Stimulated activated CD4-positive, alpha-beta T cell treated with anti-CD3 and anti-CD28 coated beads, Interleukin-1b, Interleukin-23, amount 100 ng/mL, for 1 hour (primary cell): ENCODE measurements at regions not wholly inside any gene's neighbourhood (a gene's known extent, or its start where the extent isn't known, plus 50 kb on each side); places are given as distances from the start of the nearest gene placed in this dataset.
"Not testable (repeated sequence)": the region's sequence is repeated elsewhere in the genome, so short reads cannot be mapped to it uniquely, and the experiment has no call there.

ENCODE experiments used
- DNase-seq, 2 donors: peaks; one replicate each; pipeline ENCODE4 v3.0.0-alpha.2; 2020; ENCODE audit warnings: low read depth in 2 of 2

DNA sequence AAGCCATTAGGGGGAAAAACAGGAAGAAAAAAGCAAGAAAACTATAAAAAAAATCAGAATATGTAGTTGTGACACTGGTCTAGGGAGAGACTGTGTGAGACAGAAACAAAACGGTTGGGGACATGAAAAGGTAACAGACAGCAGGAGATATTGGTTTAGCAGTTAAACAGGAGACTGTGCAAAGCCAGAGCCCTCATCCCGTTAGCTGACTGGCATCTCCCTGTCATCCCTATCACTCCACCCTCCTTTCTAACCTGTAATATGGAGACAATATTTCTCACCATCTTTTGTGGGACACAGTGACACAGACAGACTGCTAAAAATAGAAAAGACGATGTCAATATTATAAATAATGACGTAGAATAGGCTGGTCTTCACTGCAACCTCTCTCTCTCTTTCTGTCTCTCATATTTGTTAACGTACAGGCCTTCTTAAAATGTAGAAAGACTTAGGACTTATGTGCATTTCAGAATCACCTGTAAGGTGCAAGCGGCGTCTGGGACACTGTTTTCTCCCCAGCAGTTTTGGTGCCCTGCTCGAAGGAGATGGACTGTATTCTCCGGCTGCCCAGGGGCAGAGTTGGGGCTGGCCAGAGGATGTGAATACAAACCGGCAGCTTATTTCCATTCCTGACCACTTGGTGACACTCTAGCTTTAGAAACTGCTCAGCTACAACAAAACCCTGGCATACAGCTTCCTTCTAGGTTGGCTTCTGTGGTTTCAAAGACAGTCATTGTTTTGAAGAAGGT lies 190.6 kb downstream of the MAT2B start:
- no peak for DNase-seq

DNA sequence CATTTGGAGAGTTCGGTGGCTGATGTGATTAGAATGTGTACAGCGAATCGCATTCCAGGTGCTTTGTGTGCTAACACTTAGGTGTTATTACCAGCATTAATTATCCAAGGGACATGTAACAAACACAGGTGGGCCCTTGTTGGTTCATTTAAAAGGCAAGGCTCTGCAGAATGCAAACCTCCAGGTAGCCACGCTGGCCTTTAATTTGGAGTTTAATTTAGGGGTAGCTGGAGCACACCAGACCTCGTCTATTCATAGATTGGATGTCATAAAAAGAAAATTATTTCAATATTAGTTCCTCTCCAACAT lies 191.1 kb downstream of the MAT2B start:
- no peak for DNase-seq

DNA sequence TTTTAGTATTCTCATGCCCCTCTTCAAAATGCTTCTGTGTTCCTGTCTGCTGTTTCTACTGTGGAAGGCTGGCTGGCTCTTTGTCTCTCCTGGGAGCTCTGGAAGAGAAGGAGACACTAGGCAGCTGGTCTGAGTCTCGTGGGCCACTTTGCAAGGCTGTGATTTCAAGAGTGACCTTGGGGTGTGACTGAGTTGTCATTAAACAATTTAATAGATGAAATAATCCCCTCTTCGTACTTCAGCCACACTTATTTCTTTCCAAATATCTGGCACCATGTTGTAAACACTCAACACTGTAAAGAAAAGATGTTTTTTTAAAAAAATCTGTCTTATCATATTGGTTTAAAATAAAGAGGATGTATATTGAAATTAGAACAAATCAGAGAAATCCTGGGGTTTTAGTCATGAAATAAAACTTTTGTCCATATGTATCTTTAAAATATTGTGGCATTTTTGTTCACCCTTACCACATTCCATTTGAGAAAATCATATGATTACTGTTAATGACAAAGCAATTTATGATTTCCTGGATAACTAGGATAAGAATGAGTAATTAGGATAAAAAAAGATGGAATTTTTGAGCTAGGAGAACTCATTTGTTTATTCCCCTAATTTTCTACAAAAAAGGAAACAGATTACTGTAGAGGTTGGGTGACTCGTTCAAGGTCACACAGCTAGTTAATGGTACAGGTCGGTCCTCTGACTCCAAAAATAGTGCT lies 200.8 kb downstream of the MAT2B start:
- DNase-seq, result no peak

DNA sequence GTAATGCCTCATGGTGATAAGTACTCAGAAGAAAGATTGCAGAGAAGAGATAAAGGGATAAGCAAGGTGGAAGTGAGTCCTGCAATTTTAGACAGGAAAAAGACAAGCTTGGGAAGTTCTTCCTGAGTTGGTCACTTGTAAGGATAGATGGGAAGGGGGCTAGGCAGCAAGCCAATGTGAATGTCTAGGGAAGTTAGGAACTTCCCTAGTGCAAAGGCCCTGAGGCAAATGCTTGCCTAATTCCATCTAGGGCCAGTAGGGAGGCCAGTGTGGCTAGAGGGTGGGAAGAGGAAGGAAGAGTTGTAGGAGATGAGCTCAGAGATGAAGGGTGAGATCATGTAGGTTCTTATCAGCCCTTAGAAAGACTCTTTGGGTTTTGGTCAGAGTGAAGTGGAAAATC lies 206.6 kb downstream of the MAT2B start:
- no peak for DNase-seq

DNA sequence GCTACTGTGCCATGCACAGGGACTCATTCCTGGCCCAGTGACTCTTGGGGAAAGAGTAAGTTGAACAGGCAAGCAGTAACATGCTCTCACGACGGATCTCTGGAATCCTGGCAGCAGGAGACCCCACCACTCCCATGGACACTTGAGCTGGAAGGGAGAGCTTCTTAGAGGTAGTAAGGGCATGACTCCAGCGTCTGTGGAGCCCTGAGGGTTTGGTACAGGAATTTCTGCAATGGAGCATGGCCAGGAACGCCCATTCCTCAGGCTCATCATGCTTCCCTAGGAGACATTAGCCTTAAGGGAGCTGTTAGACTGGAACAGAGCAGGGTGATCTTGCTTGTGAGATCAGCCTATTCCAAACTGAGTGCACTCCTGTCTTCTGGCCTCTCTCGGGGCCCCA lies 212.9 kb downstream of the MAT2B start:
- DNase-seq, result no peak

DNA sequence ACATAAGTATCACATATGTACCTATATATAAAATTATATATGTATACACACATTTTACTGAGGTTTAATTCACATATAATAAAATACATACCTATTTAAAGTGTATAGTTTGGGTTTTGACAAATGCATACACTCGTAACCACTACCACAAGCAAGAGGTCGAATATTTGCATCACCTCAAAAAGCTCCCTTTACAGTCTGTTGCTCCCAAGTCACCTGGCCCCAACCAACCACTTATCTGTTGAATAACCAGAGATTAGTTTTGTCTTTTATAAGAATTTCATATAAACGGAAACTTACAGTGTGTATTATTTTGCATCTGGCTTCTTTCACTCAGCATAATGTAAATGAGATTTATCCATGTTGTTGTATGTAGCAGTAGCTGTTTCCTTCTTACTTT lies 218.9 kb downstream of the MAT2B start:
- DNase-seq, result no peak

DNA sequence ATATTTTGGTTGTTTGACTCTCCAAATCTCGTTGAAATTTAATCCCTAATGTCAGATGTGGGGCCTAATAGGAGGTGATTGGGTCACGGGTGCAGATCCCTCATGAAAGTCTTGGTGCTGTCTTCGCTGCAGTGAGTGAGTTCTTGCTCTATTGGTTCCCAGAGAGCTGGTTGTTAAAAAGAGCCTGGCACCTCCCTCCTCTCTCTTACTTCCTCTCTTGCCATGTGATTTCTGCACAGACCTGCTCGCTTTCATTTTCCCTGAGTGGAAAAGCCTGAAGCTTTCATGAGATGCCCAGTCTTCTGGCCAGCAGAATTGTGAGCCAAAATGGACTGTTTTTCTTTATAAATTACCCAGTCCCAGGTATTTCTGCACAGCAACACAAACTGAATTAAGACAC lies 221.6 kb downstream of the MAT2B start:
- no peak for DNase-seq

DNA sequence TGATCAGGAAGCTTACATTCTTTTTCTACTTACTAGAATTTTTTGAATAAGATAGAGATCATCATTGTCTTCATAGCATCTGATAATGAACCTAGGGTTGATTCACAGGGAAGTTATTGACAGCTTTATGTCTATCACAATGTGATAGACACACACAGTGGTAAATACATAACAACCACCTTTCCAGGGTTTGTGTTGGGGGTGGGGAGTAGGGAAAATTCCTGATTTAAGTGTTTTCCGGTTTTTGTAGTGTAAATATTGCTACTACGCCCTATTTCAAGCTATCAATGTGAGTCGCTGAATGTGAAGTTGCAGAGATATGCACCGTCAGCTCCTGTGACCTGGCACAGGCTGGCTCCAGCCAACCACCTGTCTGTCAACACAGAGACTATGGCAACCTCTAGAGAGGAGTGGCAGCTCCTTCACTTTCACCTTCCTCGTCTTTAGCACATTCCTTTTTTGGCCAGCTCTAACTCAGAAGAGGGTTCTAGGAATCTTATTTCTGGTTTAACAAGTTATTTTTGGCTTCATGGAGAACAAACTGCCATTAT lies 224.9 kb downstream of the MAT2B start:
- no peak for DNase-seq

DNA sequence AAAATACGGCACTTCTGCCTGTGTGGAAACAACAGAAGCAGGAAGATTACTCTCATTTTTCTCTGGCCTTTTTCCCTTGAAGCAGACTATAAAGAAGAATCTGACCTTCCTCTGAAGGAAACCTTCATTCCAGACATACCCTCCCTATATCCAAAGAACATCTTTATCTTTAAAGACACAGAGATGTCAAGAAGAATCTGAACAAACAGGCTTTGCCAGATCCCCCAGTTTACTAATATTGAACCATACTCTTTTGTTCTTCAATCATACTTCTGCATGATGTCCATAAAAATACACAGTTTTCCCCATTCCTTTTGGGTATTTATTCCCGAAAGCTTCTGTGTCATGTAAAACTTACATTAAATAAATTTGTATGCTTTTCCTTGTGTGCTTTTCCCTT lies 225.8 kb downstream of the MAT2B start:
- no peak for DNase-seq

DNA sequence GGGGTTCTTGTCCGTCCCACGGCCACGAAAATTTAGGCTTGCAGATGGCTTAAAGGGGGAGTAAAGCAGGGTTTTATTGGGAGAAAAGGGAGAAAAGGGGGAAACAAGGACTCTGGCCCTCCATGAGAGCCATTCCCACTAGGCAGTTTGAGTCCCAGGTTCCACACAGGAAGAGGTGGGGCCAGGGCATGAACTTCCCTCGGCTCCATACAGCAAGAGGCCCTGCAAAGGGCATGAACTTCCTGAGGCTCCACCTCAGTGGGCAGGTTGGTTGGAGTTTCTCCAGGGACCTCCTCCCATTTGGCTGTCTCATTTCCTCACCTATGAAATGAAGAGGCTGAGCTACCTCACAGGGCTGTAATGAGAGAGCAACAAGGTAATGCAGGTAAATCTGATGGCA lies 229.7 kb downstream of the MAT2B start:
- DNase-seq, result no peak

DNA sequence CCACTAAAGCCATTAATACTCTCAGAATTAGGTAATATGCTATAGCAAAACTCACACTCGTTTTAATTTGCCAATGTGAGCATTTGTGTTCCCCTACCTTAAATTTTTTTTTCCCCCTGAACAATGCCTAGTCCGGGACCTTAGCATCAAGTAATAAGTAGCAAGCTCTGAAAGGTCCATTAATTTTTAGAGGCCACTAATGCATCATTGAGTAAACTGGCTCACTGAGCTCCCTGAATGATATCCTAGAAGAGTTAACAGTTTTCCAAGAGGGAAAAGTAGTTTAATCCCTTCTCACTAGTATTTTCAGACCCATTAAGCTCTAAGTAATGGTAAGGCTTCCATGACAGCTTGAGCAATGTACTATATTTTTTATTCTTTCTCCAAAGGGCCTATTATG lies 242.2 kb downstream of the MAT2B start:
- no peak for DNase-seq

DNA sequence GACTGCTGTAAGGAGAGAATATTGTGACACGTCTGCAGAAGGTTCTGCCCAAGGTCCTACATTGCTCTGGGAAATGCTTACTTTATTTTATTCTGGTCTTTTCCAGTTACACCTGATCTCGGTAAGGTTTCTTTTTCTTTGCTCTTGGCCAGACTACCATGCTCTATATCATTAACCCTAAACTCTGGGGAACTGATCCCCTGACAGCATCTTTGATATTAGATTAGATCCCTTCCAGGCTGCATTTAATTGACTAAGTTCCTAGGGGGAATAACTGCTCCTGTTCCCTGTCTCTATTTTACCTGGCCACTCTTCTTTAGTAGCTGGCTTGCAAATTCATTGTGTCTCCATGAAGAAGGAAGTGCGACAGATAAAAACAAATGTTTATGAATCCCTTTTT lies 243.5 kb downstream of the MAT2B start:
- no peak for DNase-seq

DNA sequence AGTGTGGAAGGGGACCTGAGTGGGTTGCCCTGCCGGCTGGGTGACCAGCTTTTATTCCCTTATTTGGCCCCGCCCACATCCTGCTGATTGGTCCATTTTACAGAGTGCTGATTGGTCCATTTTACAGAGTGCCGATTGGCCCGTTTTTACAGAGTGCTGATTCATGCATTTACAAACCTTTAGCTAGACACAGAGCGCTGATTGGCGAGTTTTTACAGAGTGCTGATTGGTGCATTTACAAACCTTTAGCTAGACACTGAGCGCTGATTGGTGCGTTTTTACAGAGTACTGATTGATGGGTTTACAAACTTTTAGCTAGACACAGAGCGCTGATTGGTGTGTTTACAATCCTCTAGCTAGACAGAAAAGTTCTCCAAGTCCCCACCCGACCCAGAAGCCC lies 245.0 kb downstream of the MAT2B start:
- DNase-seq, result not testable (repeated sequence)

DNA sequence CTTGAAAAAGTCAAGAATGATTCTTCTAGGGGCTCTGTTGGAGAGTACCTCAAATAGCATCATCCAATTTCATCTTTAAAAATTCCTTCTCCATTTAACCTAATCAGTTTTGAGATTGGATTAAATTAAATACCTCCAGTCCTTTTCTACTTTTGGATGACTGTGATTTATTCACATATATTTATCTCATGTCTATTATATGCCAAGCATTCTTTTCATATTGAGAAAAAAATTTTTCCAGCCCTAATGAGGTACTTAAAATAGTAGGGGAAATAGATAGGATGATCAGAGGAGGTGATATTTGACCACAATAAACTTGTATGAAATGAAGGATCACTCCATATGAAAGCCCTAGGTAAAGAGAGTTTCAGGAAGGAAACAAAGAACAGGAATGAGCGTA lies 250.1 kb downstream of the MAT2B start:
- no peak for DNase-seq

DNA sequence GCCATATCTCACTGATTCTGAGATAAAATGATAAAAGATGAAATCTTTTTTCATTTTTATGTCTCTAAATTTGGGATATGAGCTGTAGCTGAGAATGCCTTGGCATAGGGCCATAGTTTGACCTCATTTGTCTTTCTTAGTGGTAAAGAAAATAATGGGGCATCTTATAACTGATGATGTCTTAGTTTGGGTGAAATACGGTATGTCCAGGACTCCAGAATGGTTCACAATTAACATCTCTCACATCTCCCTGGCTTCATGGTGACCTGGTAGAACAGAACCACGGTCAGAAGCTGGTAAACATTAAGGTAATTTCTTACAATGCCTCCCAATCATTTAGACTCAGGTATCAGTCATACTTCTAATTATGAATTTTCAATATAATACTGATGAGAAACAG lies 250.8 kb downstream of the MAT2B start:
- DNase-seq, result no peak

DNA sequence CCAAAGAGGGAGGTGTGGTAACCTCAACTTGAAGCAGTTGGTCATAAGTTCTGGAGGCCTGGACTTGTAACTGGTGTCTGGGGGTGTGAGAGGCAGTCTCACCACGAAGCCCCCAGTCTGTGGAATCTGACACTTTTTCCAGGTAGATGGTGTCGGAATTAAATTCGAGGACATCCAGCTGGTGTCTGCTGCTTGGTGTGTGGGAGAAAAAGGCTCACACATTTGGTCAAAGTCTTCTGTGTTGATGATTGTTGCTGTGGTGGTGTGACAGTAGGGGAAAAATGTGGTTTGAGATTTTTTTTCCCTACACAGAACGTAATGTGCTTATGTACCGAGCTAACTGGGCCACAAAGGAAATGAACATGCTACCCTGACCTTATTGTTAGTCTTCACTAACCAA lies 251.9 kb downstream of the MAT2B start:
- DNase-seq, result no peak

DNA sequence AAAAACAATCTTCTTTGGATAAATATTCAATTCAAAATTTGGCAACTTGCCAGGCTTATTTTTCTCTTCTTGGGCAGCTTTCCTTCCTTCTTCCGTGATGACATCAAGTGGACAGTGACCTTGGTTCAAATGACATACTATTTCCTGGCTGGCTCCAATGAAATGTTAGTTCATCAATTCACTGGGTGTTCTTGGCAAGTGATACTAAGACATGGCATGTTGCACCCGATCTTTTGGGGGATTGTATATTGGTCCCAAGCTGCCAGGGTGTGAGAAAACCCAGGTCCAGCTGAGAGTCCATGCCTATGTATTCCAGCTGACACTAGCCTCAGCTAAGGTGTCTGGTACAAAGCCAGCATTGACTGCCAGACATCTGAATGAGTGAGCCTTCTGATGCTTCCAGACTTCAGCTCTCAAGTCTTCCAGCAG lies 252.9 kb downstream of the MAT2B start:
- no peak for DNase-seq

DNA sequence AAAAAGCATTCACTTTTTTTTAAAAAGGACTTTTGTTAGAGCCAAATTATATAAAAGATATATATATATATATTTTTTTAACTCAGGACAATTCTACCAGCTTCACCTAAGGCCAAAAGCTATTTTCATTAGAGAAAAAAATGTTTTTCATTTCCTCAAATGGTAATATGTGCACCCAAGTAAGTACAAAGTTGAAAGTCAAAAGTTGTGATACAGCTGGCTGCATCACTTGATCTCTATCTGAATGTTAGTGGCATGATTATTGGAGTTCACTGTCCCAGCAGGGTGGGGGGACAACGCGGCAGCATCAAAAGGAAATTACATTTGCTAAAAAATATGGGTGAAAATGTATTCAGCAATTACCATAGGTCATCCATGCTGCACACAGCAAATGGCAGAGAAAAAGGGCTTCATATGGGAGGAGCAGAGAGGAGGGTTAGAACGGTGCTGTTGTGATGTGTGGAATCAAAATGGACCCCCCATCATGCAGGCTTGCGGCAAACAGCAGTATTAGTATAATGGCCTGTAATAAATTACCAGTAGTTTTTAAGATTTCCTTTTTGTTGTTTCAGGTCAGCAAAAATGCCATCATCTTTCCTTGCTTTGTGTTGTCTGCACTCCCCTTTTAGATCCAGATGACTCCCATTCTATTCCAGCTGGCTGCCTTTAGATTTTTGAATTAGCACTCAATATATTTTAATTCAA lies 253.7 kb downstream of the MAT2B start:
- no peak for DNase-seq

DNA sequence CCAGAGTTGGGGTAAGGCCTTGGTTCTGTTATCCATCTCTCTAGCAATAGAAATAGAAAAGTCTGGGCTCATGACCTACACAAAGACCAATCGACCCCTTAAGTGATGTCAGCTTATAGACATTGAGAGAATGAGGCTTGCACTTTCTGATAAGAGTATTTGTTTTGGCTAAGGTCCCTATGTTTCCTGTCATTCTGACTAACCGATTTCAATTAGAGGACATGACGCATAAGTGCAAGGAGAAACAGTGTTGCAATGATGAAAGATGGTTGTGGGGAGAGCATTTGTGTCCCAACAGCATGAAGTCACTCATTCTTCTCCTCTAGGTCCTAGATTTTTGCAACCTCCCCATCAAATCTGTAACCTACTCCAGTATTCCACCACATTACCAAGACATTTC lies 255.1 kb downstream of the MAT2B start:
- no peak for DNase-seq

DNA sequence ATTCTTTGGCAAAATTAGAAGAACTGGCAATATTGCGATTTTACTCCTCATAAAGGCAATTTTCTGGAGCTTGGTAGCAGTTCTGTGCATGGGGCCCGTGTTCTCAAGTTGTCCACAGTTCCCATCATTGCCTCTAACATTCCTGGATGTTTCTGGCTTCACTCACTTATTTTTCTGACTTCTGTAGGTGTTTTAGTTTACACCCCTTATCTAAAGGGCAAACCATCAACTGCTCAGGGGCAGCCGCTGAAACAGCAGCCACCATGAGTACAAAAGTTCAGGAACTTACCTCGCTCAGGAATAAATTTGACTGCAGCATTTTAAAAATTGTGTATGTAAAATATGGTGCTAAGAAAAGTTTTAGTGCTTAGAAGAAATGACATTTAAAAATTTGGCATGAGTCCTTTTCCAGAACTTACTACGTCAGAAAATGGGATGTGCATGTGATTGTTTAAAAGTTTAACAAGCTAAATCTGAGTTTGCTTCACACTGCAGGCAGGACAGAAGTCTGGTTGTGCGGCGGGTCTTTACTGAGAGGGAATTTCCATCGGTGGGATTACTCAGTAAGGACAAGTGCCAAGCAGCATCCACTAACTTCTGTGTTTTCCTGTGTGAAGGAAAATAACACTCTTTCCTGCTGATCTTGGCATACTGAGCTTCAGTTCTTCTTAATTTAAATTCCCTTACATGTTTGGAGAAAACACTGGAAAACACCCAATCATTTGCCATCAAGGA lies 261.7 kb downstream of the MAT2B start:
- DNase-seq, result no peak

DNA sequence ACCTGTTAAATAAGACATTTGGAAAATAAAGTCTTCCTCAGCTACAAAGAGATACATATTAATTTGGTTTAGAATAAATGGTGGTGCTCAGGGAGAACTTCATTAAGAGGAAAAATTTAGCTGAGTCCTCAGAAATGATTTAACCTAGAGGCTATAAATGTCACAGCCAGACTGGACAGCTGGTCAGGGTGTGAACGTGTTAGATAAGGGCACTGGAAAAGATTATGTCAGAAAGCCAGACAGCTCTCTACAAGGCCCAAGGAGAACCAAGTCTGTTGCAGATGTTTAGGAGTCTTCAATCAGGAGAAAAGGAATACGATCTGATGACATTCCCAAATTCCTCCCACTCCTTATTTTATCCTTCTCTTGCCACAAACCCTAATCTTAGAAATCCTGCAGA lies 265.2 kb downstream of the MAT2B start:
- DNase-seq, result no peak

DNA sequence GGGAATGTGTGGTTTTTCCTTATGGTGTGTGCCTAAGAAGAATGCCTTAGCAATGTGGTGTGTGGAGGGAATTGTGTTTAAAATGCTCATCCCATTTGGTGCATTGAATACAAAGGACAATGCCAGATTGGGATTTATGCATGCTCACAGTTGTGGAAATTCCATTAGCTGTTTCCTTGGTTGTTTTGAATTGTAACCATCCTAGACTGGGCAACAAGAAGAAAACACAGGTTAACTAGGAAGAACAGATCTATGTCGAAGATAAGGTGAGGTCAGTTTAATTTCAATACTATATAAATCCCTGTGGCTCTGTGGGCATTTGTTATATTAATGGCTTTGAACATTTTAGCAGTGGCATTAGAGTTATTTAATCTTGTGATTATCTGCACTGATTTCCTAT lies 266.8 kb downstream of the MAT2B start:
- DNase-seq, result no peak
